Left lung (tissue), 4 donors: ENCODE measurements at regions not wholly inside any gene's neighbourhood (a gene's known extent, or its start where the extent isn't known, plus 50 kb on each side); places are given as distances from the start of the nearest gene placed in this dataset.

Experiments
- ATAC-seq: fragments of 200-7000 bp; cut with Tn5 transposase; one replicate; pipeline ENCODE4 v1.9.1; 2020; ENCODE audit warnings: moderate library complexity
- DNase-seq, 4 donors: peaks; one replicate each; pipeline ENCODE4 v3.0.0-alpha.2; 2013 to 2020
- H3K27ac ChIP-seq, 2 donors: fragments of 200-600 bp; sonication (generic) in 1 of 2; one replicate each; pipeline versions ENCODE4 v1.5.0 to v1.8.0; 2020 to 2021
- H3K27me3 ChIP-seq, 2 donors: fragments of 200-600 bp; sonication (generic) in 1 of 2; one replicate each; pipeline versions ENCODE4 v1.5.0 to v1.8.0; 2020 to 2021
- H3K36me3 ChIP-seq, 2 donors: fragments of 200-600 bp; sonication (generic) in 1 of 2; one replicate each; pipeline versions ENCODE4 v1.5.0 to v1.8.0; 2020 to 2021
- H3K4me1 ChIP-seq, 2 donors: fragments of 200-600 bp; one replicate each; pipeline ENCODE4 v1.8.0; 2021
- H3K4me3 ChIP-seq, 2 donors: fragments of 200-600 bp; sonication (generic) in 1 of 2; one replicate each; pipeline versions ENCODE4 v1.5.0 to v1.8.0; 2020 to 2021; ENCODE audit warnings: mild to moderate bottlenecking in 1 of 2
- H3K9me3 ChIP-seq, 2 donors: fragments of 200-600 bp; sonication (generic) in 1 of 2; one replicate each; pipeline versions ENCODE4 v1.5.0 to v1.8.0; 2020 to 2021
- CTCF ChIP-seq, 2 donors: fragments of 200-600 bp; sonication (generic) in 1 of 2; IDR thresholded peaks; one replicate each; pipeline versions ENCODE4 v1.5.0 to v1.8.0; 2021; ENCODE audit warnings: antibody characterized with exemption in 2 of 2
- intact Hi-C, 2 donors: fragments of 100-400 bp; cut with DNase I; formaldehyde crosslinking; loops; one replicate each; pipeline versions ENCODE4 v1.11.2 to v1.14.2; 2022
- donor health status: DM: no; HTN: yes; CAD: no.
- donor health status: DM: no; HTN: no; CAD: no.

GRCh38 chr6:91029211-91029610 is 442.3 kb upstream of the MAP3K7 start:
- Histone ChIP-seq H3K36me3 (no peaks in the 10 kb centered on the region), H3K4me3 (no peak overlapping the region), H3K27ac (no peak overlapping the region), H3K27me3 (no peaks in the 10 kb centered on the region), H3K9me3 (no peaks in the 10 kb centered on the region), H3K4me1 (no peaks in the 10 kb centered on the region)
- ATAC-seq (no peak), DNase-seq (peak in 1 of 4 donors; percentile 1)
- intact Hi-C loops = no loop called here
- no peak for TF ChIP-seq CTCF (IDR thresholded peaks at IDR 0.05)

- TF ChIP-seq CTCF (IDR thresholded peaks at IDR 0.05) = no peak
- no peak overlapping the region for H3K4me3 ChIP-seq
- DNase-seq = no peak
- H3K9me3 ChIP-seq = no peaks in the 10 kb centered on the region
- intact Hi-C loops = no loop called here
- H3K4me1 ChIP-seq = no peaks in the 10 kb centered on the region
- no peak for ATAC-seq
- H3K27me3 ChIP-seq = no peaks in the 10 kb centered on the region
- H3K27ac ChIP-seq = no peak overlapping the region
- no peaks in the 10 kb centered on the region for H3K36me3 ChIP-seq
Measured at GRCh38 chr6:91023529-91023928, 436.7 kb upstream of the MAP3K7 start.

GRCh38 chr6:91020744-91021143 is 433.9 kb upstream of the MAP3K7 start:
- no peak overlapping the region for H3K27ac ChIP-seq
- DNase-seq (no peak), ATAC-seq (no peak)
- no peaks in the 10 kb centered on the region for H3K9me3 ChIP-seq
- H3K36me3 ChIP-seq = no peaks in the 10 kb centered on the region
- no peak for TF ChIP-seq CTCF (IDR thresholded peaks at IDR 0.05)
- H3K27me3 ChIP-seq = no peaks in the 10 kb centered on the region
- intact Hi-C loops = no loop called here
- H3K4me3 ChIP-seq = no peak overlapping the region
- H3K4me1 ChIP-seq = no peaks in the 10 kb centered on the region

GRCh38 chr6:91018586-91018985 is 431.7 kb upstream of the MAP3K7 start:
- H3K9me3 ChIP-seq = no peaks in the 10 kb centered on the region
- no peak for DNase-seq
- intact Hi-C loops = no loop called here
- no peaks in the 10 kb centered on the region for H3K27me3 ChIP-seq
- H3K27ac ChIP-seq = no peak overlapping the region
- no peaks in the 10 kb centered on the region for H3K4me1 ChIP-seq
- no peak for TF ChIP-seq CTCF (IDR thresholded peaks at IDR 0.05)
- no peaks in the 10 kb centered on the region for H3K36me3 ChIP-seq
- no peak overlapping the region for H3K4me3 ChIP-seq
- ATAC-seq = no peak

GRCh38 chr6:91013511-91013910 is 426.6 kb upstream of the MAP3K7 start:
- H3K4me3 ChIP-seq = no peak overlapping the region
- no peak for ATAC-seq
- no peak for DNase-seq
- H3K4me1 ChIP-seq = no peaks in the 10 kb centered on the region
- no peak for TF ChIP-seq CTCF (IDR thresholded peaks at IDR 0.05)
- no peak overlapping the region for H3K27ac ChIP-seq
- no peaks in the 10 kb centered on the region for H3K27me3 ChIP-seq
- no peaks in the 10 kb centered on the region for H3K36me3 ChIP-seq
- intact Hi-C loops = no loop called here
- H3K9me3 ChIP-seq = no peaks in the 10 kb centered on the region
